ENCODE measurements at regions not wholly inside any gene's neighbourhood (a gene's known extent, or its start where the extent isn't known, plus 50 kb on each side); places are given as distances from the start of the nearest gene placed in this dataset.

- no peak for DNase-seq (ENCODE audit: low spot score)
These were observed 237.2 kb upstream of the APCDD1 start for GRCh38 chr18:10217211-10217610.

- no peak for DNase-seq (ENCODE audit: low spot score)
These were observed 229.1 kb upstream of the APCDD1 start for GRCh38 chr18:10225300-10225699.

- DNase-seq (ENCODE audit: low spot score), result no peak
These were observed 227.5 kb upstream of the APCDD1 start for GRCh38 chr18:10226971-10227370.

GRCh38 chr18:10228326-10228725, 226.1 kb upstream of the APCDD1 start:
- no peak for DNase-seq (ENCODE audit: low spot score)

GRCh38 chr18:10229458-10229857, 225.0 kb upstream of the APCDD1 start:
- no peak for DNase-seq (ENCODE audit: low spot score)

- DNase-seq (ENCODE audit: low spot score), result no peak
These were observed 224.4 kb upstream of the APCDD1 start for GRCh38 chr18:10230072-10230471.

GRCh38 chr18:10231220-10231619, 223.2 kb upstream of the APCDD1 start:
- no peak for DNase-seq (ENCODE audit: low spot score)

- no peak for DNase-seq (ENCODE audit: low spot score)
These were observed 222.4 kb upstream of the APCDD1 start for GRCh38 chr18:10232062-10232461.

GRCh38 chr18:10233082-10233875, 221.2 kb upstream of the APCDD1 start:
- DNase-seq (ENCODE audit: low spot score), result no peak

GRCh38 chr18:10234281-10234680, 220.2 kb upstream of the APCDD1 start:
- no peak for DNase-seq (ENCODE audit: low spot score)

- DNase-seq (ENCODE audit: low spot score), result no peak
These were observed 219.3 kb upstream of the APCDD1 start for GRCh38 chr18:10234912-10235660.

- no peak for DNase-seq (ENCODE audit: low spot score)
These were observed 218.8 kb upstream of the APCDD1 start for GRCh38 chr18:10235661-10235952.

- no peak for DNase-seq (ENCODE audit: low spot score)
These were observed 215.3 kb upstream of the APCDD1 start for GRCh38 chr18:10239103-10239502.

- no peak for DNase-seq (ENCODE audit: low spot score)
These were observed 214.3 kb upstream of the APCDD1 start for GRCh38 chr18:10239991-10240634.

- no peak for DNase-seq (ENCODE audit: low spot score)
These were observed 213.5 kb upstream of the APCDD1 start for GRCh38 chr18:10240973-10241372.

- DNase-seq (ENCODE audit: low spot score), result no peak
These were observed 212.9 kb upstream of the APCDD1 start for GRCh38 chr18:10241579-10241978.

- DNase-seq (ENCODE audit: low spot score), result no peak
These were observed 211.3 kb upstream of the APCDD1 start for GRCh38 chr18:10242936-10243680.

- DNase-seq (ENCODE audit: low spot score), result no peak
These were observed 210.1 kb upstream of the APCDD1 start for GRCh38 chr18:10244341-10244740.

- no peak for DNase-seq (ENCODE audit: low spot score)
These were observed 209.2 kb upstream of the APCDD1 start for GRCh38 chr18:10245031-10245845.

- no peak for DNase-seq (ENCODE audit: low spot score)
These were observed 208.6 kb upstream of the APCDD1 start for GRCh38 chr18:10245846-10246175.

- DNase-seq (ENCODE audit: low spot score), result no peak
These were observed 207.3 kb upstream of the APCDD1 start for GRCh38 chr18:10247021-10247741.
